ENCODE measurements at regions not wholly inside any gene's neighbourhood (a gene's known extent, or its start where the extent isn't known, plus 50 kb on each side); places are given as distances from the start of the nearest gene placed in this dataset.

DNA sequence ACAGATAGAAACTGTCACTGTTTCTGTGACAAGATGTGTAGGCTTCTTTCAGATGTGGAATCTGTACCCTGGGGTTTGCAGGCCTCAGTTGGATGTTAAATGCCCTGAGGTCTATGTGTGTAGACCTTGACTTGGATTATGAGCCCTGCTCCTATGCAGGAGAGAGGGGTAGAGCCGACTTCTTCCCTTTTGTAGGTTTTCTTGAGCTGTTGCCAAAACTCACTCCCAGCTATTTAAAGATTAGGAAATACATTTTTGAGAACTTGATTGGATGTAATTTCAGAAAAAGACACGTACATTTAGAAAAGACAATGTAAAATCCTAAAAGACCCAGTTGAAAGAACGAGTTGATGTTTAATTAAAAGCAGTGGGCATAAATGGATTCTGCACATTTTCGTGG lies 374.8 kb downstream of the SLC4A3 start:
- H2AFZ ChIP-seq (ENCODE audit: low read depth, low read length): no peak overlapping the region
- H3K9me2 ChIP-seq (ENCODE audit: insufficient read depth, low read length): no peaks in the 10 kb centered on the region
- no peak overlapping the region for H3K9ac ChIP-seq (ENCODE audit: low read length)
- no peaks in the 10 kb centered on the region for H3K27me3 ChIP-seq (ENCODE audit: insufficient read depth, low read depth, low read length)
- no peak for TF ChIP-seq MXI1 (conservative IDR thresholded peaks at IDR 0.05; ENCODE audit: poor library complexity, severe bottlenecking)
- TF ChIP-seq, protein P1, sequence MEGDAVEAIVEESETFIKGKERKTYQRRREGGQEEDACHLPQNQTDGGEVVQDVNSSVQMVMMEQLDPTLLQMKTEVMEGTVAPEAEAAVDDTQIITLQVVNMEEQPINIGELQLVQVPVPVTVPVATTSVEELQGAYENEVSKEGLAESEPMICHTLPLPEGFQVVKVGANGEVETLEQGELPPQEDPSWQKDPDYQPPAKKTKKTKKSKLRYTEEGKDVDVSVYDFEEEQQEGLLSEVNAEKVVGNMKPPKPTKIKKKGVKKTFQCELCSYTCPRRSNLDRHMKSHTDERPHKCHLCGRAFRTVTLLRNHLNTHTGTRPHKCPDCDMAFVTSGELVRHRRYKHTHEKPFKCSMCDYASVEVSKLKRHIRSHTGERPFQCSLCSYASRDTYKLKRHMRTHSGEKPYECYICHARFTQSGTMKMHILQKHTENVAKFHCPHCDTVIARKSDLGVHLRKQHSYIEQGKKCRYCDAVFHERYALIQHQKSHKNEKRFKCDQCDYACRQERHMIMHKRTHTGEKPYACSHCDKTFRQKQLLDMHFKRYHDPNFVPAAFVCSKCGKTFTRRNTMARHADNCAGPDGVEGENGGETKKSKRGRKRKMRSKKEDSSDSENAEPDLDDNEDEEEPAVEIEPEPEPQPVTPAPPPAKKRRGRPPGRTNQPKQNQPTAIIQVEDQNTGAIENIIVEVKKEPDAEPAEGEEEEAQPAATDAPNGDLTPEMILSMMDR (IDR thresholded peaks at IDR 0.05; ENCODE audit: poor library complexity, severe bottlenecking): no peak
- no peak overlapping the region for H3K27ac ChIP-seq (ENCODE audit: low read length)
- no peaks in the 10 kb centered on the region for H4K20me1 ChIP-seq (ENCODE audit: insufficient read depth)
- H3K36me3 ChIP-seq (ENCODE audit: insufficient read depth, low read length): no peaks in the 10 kb centered on the region
- no peaks in the 10 kb centered on the region for H3K79me2 ChIP-seq (replicated peaks; ENCODE audit: insufficient read depth, low read length)
- no peak overlapping the region for H3K4me2 ChIP-seq (ENCODE audit: low read length)
- no peaks in the 10 kb centered on the region for H3F3A ChIP-seq (ENCODE audit: insufficient read depth, low read length, poor library complexity, severe bottlenecking)
- H3K4me3 ChIP-seq (ENCODE audit: low read length): no peak overlapping the region
- no peaks in the 10 kb centered on the region for H3K9me3 ChIP-seq (ENCODE audit: low read length)

DNA sequence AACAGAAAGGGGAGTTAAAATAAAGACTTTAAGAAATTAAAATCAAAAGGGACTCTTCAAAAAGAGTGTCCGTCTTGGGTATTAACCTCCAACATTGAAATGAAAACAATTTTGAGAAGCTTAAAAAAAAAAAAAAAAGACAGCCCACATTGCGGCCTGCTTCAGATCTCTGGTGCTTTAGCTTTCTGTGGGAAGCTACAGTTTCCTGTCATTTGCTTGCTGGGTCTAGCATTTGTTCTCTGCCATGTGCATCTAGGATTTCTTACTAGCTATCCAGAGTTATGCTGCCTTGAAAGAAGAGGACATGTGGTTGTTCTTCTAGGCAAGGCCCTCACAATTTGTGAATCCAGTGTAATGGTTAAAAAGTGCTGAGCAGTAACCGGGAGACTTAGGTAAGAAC lies 375.3 kb downstream of the SLC4A3 start:
- Histone ChIP-seq H3F3A (ENCODE audit: insufficient read depth, low read length, poor library complexity, severe bottlenecking) (no peaks in the 10 kb centered on the region), H2AFZ (ENCODE audit: low read depth, low read length) (no peak overlapping the region), H3K4me3 (ENCODE audit: low read length) (no peak overlapping the region), H3K9me3 (ENCODE audit: low read length) (no peaks in the 10 kb centered on the region), H3K27me3 (ENCODE audit: insufficient read depth, low read depth, low read length) (no peaks in the 10 kb centered on the region), H3K27ac (ENCODE audit: low read length) (no peak overlapping the region), H3K36me3 (ENCODE audit: insufficient read depth, low read length) (no peaks in the 10 kb centered on the region), H3K9me2 (ENCODE audit: insufficient read depth, low read length) (no peaks in the 10 kb centered on the region), H3K4me2 (ENCODE audit: low read length) (no peak overlapping the region), H3K9ac (ENCODE audit: low read length) (no peak overlapping the region), H3K79me2 (replicated peaks; ENCODE audit: insufficient read depth, low read length) (no peaks in the 10 kb centered on the region), H4K20me1 (ENCODE audit: insufficient read depth) (no peaks in the 10 kb centered on the region)
- TF ChIP-seq, protein P2, sequence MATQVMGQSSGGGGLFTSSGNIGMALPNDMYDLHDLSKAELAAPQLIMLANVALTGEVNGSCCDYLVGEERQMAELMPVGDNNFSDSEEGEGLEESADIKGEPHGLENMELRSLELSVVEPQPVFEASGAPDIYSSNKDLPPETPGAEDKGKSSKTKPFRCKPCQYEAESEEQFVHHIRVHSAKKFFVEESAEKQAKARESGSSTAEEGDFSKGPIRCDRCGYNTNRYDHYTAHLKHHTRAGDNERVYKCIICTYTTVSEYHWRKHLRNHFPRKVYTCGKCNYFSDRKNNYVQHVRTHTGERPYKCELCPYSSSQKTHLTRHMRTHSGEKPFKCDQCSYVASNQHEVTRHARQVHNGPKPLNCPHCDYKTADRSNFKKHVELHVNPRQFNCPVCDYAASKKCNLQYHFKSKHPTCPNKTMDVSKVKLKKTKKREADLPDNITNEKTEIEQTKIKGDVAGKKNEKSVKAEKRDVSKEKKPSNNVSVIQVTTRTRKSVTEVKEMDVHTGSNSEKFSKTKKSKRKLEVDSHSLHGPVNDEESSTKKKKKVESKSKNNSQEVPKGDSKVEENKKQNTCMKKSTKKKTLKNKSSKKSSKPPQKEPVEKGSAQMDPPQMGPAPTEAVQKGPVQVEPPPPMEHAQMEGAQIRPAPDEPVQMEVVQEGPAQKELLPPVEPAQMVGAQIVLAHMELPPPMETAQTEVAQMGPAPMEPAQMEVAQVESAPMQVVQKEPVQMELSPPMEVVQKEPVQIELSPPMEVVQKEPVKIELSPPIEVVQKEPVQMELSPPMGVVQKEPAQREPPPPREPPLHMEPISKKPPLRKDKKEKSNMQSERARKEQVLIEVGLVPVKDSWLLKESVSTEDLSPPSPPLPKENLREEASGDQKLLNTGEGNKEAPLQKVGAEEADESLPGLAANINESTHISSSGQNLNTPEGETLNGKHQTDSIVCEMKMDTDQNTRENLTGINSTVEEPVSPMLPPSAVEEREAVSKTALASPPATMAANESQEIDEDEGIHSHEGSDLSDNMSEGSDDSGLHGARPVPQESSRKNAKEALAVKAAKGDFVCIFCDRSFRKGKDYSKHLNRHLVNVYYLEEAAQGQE (IDR thresholded peaks at IDR 0.05; ENCODE audit: borderline replicate concordance): no peak
- TF ChIP-seq MXI1 (conservative IDR thresholded peaks at IDR 0.05; ENCODE audit: poor library complexity, severe bottlenecking) (no peak), TAF1 (IDR thresholded peaks at IDR 0.05; ENCODE audit: low read depth) (no peak), RAD21 (conservative IDR thresholded peaks at IDR 0.05) (no peak), POLR2AphosphoS5 (IDR thresholded peaks at IDR 0.05) (no peak), SMC3 (conservative IDR thresholded peaks at IDR 0.05; ENCODE audit: poor library complexity) (no peak), EP300 (conservative IDR thresholded peaks at IDR 0.05; ENCODE audit: poor library complexity, severe bottlenecking) (no peak), EZH2 (IDR thresholded peaks at IDR 0.05; ENCODE audit: borderline replicate concordance, insufficient read depth, low read length, poor library complexity, severe bottlenecking) (no peak)
- TF ChIP-seq, protein P1 (IDR thresholded peaks at IDR 0.05; ENCODE audit: poor library complexity, severe bottlenecking): no peak
